Fibroblast of mammary gland (primary cell): ENCODE measurements at regions not wholly inside any gene's neighbourhood (a gene's known extent, or its start where the extent isn't known, plus 50 kb on each side); places are given as distances from the start of the nearest gene placed in this dataset.

Experiments
- DNase-seq: peaks from one replicate; pipeline ENCODE4 v3.0.0-alpha.2; 2010; ENCODE audit warnings: low read depth
- H3K4me3 ChIP-seq: 2 replicates; pipeline ENCODE4 v1.5.1; 2011; ENCODE audit warnings: low read depth, mild to moderate bottlenecking, low read length, moderate library complexity; ENCODE audit not compliant: control insufficient read depth
- CTCF ChIP-seq: conservative IDR thresholded peaks from 2 replicates; pipeline ENCODE4 v1.5.1; 2011; ENCODE audit warnings: low read depth, low read length, inconsistent platforms; ENCODE audit not compliant: control insufficient read depth, insufficient read depth

- no peak overlapping the region for H3K4me3 ChIP-seq
- DNase-seq, result no peak
- no peak for TF ChIP-seq CTCF
These were observed 81.7 kb upstream of the CADM2 start for GRCh38 chr3:84877092-84877491.

DNA sequence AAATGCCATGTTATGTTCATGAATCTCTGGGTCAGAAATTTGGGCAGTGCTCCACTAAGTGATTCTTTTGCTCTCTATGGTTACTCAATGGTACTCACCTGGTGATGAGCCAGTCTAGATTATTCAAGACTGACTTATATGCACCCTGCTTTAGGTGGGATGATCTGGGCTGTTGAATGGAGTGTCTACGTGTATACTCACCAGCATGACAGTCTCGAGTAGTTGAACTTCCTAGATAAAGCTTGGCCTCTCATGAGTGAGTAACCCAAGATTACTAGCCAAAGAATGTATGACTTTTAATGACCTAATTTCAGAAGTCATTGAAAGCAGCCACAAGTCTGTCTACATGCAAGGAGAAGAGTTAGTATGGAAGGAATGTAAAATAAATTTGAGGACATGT lies 77.5 kb upstream of the CADM2 start:
- H3K4me3 ChIP-seq, result no peak overlapping the region
- DNase-seq, result no peak
- no peak for TF ChIP-seq CTCF

DNA sequence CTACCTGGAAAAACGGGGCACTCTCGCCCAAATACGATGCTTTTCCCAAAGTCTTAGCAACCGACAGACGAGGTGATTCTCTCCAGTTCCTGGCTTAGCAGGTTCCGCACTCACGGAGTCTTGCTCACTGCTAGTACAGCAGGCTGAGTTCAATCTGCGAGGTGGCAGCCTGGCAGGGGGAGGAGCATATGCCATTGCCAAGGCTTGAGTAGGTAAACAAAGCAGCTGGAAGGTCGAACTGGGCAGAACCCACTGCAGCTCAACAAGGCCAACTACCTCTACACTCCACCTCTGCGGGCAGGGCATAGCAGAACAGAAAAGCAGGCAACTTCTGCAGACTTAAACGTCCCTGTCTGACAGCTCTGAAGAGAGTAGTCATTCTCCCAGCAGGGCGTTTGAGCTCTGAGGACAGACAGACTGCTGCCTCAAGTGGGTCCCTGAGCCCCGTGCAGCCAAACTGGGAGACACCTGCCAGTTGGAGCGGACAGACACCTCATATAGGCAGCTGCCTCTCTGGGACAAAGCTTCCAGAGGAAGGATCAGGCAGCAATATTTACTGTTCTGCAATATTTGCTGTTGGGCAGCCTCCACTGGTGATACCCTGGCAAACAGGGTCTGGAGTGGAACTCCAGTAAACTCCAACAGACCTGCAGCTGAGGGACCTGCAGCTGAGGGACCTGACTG lies 73.4 kb upstream of the CADM2 start:
- DNase-seq, result no peak
- TF ChIP-seq CTCF, result no peak
- no peak overlapping the region for H3K4me3 ChIP-seq

DNA sequence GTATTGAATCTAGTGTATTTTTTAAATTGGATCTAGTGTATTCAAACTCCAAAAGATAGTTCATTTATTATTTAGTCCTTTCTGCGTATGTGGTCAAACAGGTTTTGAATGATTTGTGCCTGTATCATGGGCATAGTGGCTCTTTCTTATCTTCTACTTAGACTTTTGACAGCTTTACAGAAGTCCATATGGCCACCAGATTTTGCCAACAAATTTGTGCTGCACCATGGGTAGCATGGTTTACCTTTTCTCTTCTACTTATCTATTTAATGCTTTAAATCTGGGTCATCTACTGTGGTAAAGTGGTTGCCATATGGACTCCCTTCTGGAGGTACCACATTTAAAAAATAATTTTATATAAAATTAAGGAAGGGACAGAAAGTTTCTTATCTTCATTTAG lies 66.9 kb upstream of the CADM2 start:
- no peak overlapping the region for H3K4me3 ChIP-seq
- DNase-seq, result no peak
- no peak for TF ChIP-seq CTCF

GRCh38 chr3:84893211-84893610 lies 65.6 kb upstream of the CADM2 start:
- DNase-seq, result no peak
- no peak for TF ChIP-seq CTCF
- no peak overlapping the region for H3K4me3 ChIP-seq

DNA sequence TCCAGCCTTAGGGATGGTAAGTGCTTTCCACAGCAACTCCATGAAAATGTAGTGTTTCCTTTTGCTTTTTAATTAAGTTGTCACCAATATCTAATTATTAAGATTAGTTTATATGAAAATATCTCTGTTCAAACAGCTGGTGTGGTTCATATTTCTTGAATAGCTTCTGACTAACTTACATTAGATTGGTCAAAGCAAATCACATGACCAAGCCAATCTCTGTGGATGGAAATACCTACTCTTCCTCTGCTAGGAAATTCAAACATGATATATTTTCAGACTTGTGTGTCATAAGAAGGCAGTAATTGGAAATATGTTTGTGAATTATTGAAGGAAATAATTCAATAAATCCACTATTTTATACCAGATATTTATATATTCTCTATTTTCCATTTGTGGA lies 54.6 kb upstream of the CADM2 start:
- no peak for TF ChIP-seq CTCF
- H3K4me3 ChIP-seq, result no peak overlapping the region
- no peak for DNase-seq
